DND-41 (cell line): ENCODE measurements at regions not wholly inside any gene's neighbourhood (a gene's known extent, or its start where the extent isn't known, plus 50 kb on each side); places are given as distances from the start of the nearest gene placed in this dataset.

ENCODE experiments used
- ATAC-seq: fragments of 200-7000 bp; cut with Tn5 transposase; 3 replicates; pipeline ENCODE4 v1.9.1; 2021; ENCODE audit warnings: low read depth; ENCODE audit not compliant: insufficient read depth
- DNase-seq: peaks from one replicate; pipeline ENCODE4 v3.0.0-alpha.2; 2020
- H2AFZ ChIP-seq: 2 replicates; pipeline ENCODE4 v1.6.0; 2012; ENCODE audit warnings: low read depth, low read length
- H3K27ac ChIP-seq: 2 replicates; pipeline ENCODE4 v1.5.1; 2012; ENCODE audit warnings: low read length, inconsistent platforms
- H3K27me3 ChIP-seq: fragments of 200-600 bp; sonication (generic); 2 replicates; pipeline ENCODE4 v1.6.0; 2012; ENCODE audit warnings: low read length, mild to moderate bottlenecking, inconsistent platforms; ENCODE audit not compliant: insufficient read depth, poor library complexity
- H3K36me3 ChIP-seq: 2 replicates; pipeline ENCODE4 v1.5.1; 2012; ENCODE audit warnings: low read length, inconsistent platforms; ENCODE audit not compliant: insufficient read depth
- H3K4me1 ChIP-seq: 2 replicates; pipeline ENCODE4 v1.5.1; 2012; ENCODE audit warnings: mild to moderate bottlenecking, low read length; ENCODE audit not compliant: insufficient read depth
- H3K4me2 ChIP-seq: 2 replicates; pipeline ENCODE4 v1.6.0; 2012; ENCODE audit warnings: mild to moderate bottlenecking, moderate library complexity, low read length, inconsistent platforms; ENCODE audit not compliant: insufficient read depth
- H3K4me3 ChIP-seq, 2 experiments: fragments of 200-600 bp in 1 of 2; shearing (Covaris generic) in 1 of 2; 2 replicates each; pipeline ENCODE4 v1.5.1; 2012 to 2016; ENCODE audit warnings: inconsistent platforms in 2 of 2, low read length in 2 of 2, mild to moderate bottlenecking in 2 of 2, low read depth in 1 of 2, moderate library complexity in 1 of 2
- H3K79me2 ChIP-seq: 2 replicates; pipeline ENCODE4 v1.6.0; 2012; ENCODE audit warnings: low read length, inconsistent platforms; ENCODE audit not compliant: insufficient read depth
- H3K9ac ChIP-seq: 2 replicates; pipeline ENCODE4 v1.6.0; 2012; ENCODE audit warnings: low read depth, mild to moderate bottlenecking, inconsistent platforms, low read length, moderate library complexity
- H3K9me3 ChIP-seq: 2 replicates; pipeline ENCODE4 v1.5.1; 2012; ENCODE audit warnings: low read length, moderate library complexity, mild to moderate bottlenecking, inconsistent platforms; ENCODE audit not compliant: insufficient read depth, severe bottlenecking
- H4K20me1 ChIP-seq: 2 replicates; pipeline ENCODE4 v1.6.0; 2012; ENCODE audit warnings: low read length; ENCODE audit not compliant: insufficient read depth
- CTCF ChIP-seq: IDR thresholded peaks from 2 replicates; pipeline ENCODE4 v1.5.1; 2012; ENCODE audit warnings: borderline replicate concordance, low read length, moderate library complexity, mild to moderate bottlenecking; ENCODE audit not compliant: poor library complexity, severe bottlenecking; ENCODE audit errors: extremely low read depth
- EZH2 ChIP-seq: IDR thresholded peaks from 3 replicates; pipeline ENCODE4 v1.6.1; 2012; ENCODE audit warnings: borderline replicate concordance, low read depth, mild to moderate bottlenecking, moderate library complexity, low read length, inconsistent platforms; ENCODE audit not compliant: severe bottlenecking

- no peaks in the 10 kb centered on the region for H3K27me3 ChIP-seq
- H3K4me3 ChIP-seq = no peak overlapping the region
- no peak for ATAC-seq
- no peak overlapping the region for H3K27ac ChIP-seq
- TF ChIP-seq CTCF = no peak
- TF ChIP-seq EZH2 = no peak
- H3K36me3 ChIP-seq = no peaks in the 10 kb centered on the region
- DNase-seq = no peak
- no peaks in the 10 kb centered on the region for H3K4me1 ChIP-seq
- no peak overlapping the region for H3K4me2 ChIP-seq
- no peaks in the 10 kb centered on the region for H3K9me3 ChIP-seq
- H2AFZ ChIP-seq = no peak overlapping the region
- no peaks in the 10 kb centered on the region for H4K20me1 ChIP-seq
- H3K79me2 ChIP-seq = no peaks in the 10 kb centered on the region
- H3K9ac ChIP-seq = no peak overlapping the region
Observed at GRCh38 chr4:84385203-84385602, 113.9 kb downstream of the NKX6-1 start.

- H3K79me2 ChIP-seq = no peaks in the 10 kb centered on the region
- H3K9me3 ChIP-seq = no peaks in the 10 kb centered on the region
- H3K4me2 ChIP-seq = no peak overlapping the region
- H3K27ac ChIP-seq = no peak overlapping the region
- no peak for DNase-seq
- no peak overlapping the region for H2AFZ ChIP-seq
- no peaks in the 10 kb centered on the region for H3K27me3 ChIP-seq
- no peak overlapping the region for H3K9ac ChIP-seq
- no peak for ATAC-seq
- no peak for TF ChIP-seq CTCF
- no peak for TF ChIP-seq EZH2
- H4K20me1 ChIP-seq = no peaks in the 10 kb centered on the region
- H3K36me3 ChIP-seq = no peaks in the 10 kb centered on the region
- H3K4me3 ChIP-seq = no peak overlapping the region
- H3K4me1 ChIP-seq = no peaks in the 10 kb centered on the region
Observed at GRCh38 chr4:84384801-84385200, 114.3 kb downstream of the NKX6-1 start.

GRCh38 chr4:84381759-84382158, 117.3 kb downstream of the NKX6-1 start:
- Histone ChIP-seq H3K27me3 (no peaks in the 10 kb centered on the region), H3K79me2 (no peaks in the 10 kb centered on the region), H2AFZ (no peak overlapping the region), H3K4me2 (no peak overlapping the region), H3K4me1 (no peaks in the 10 kb centered on the region), H4K20me1 (no peaks in the 10 kb centered on the region), H3K9ac (no peak overlapping the region), H3K9me3 (no peaks in the 10 kb centered on the region), H3K4me3 (no peak overlapping the region), H3K36me3 (no peaks in the 10 kb centered on the region), H3K27ac (no peak overlapping the region)
- TF ChIP-seq EZH2 = no peak
- TF ChIP-seq CTCF = no peak
- DNase-seq (no peak), ATAC-seq (no peak)
